A673 (cell line): ENCODE measurements at regions not wholly inside any gene's neighbourhood (a gene's known extent, or its start where the extent isn't known, plus 50 kb on each side); places are given as distances from the start of the nearest gene placed in this dataset.

Experiments
- CTCF ChIP-seq: fragments of 300-800, 200-600 bp; sonication (generic); conservative IDR thresholded peaks from 2 replicates; pipeline ENCODE4 v1.5.1; 2017; ENCODE audit warnings: low read depth, mild to moderate bottlenecking, antibody characterized with exemption, low read length, moderate library complexity, mixed read lengths
- EZH2 ChIP-seq: fragments of 200-600 bp; sonication (generic); IDR thresholded peaks from 2 replicates; pipeline ENCODE4 v1.6.1; 2017; ENCODE audit warnings: borderline replicate concordance, low read depth, mild to moderate bottlenecking, mixed read lengths, antibody characterized with exemption, low read length; ENCODE audit not compliant: poor library complexity, severe bottlenecking

DNA sequence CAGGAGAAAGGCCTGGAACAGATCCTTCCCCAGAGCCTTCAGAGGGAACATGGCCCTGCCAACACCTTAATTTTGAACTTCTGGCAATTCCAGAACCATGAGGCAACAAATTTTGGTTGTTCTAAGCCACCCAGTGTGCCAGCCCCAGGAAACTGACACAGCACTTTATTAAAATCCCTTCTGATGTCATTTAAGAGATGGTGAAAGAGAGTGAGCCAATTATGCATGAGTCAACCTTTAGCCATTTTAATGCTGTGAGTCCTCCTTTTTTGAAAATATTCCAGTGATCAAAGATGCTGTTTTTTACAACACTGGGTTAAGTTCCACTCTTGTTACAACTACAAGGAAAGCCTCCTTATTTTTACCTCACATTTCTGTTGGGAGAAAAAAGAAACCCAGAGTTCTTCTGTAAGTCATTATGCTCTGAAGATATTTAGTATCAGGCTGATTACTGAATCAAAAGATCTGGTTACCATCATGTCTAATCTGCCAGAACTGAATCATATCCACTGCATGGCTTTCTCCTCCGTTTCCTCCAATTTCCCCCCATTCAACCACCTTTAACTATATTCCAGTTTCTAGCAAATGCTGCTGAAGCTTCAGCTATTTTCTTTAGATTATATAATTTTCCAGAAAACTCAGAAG, 235.4 kb downstream of the TXNL1 start:
- TF ChIP-seq CTCF (no peak), EZH2 (no peak)
